Transverse colon (tissue), 4 donors: ENCODE measurements at regions not wholly inside any gene's neighbourhood (a gene's known extent, or its start where the extent isn't known, plus 50 kb on each side); places are given as distances from the start of the nearest gene placed in this dataset.
"Not testable (repeated sequence)": the region's sequence is repeated elsewhere in the genome, so short reads cannot be mapped to it uniquely, and the experiment has no call there.

ENCODE experiments used
- DNase-seq: peaks from one replicate; pipeline ENCODE4 v3.0.0-alpha.2; 2019
- H3K27ac ChIP-seq, 4 donors: fragments of 200-600 bp; sonication (generic); 2 replicates each; pipeline ENCODE4 v1.5.1; 2016 to 2018; ENCODE audit warnings: inconsistent platforms in 4 of 4
- H3K27me3 ChIP-seq: fragments of 200-600 bp; sonication (generic); 2 replicates; pipeline ENCODE4 v1.5.1; 2017; ENCODE audit warnings: inconsistent platforms
- H3K36me3 ChIP-seq, 4 donors: fragments of 200-600 bp; sonication (generic); 2 replicates each; pipeline ENCODE4 v1.5.1; 2017 to 2019; ENCODE audit warnings: inconsistent platforms in 4 of 4
- H3K4me1 ChIP-seq, 4 donors: fragments of 200-600 bp; sonication (generic); 2 replicates each; pipeline ENCODE4 v1.5.1; 2017 to 2020; ENCODE audit warnings: inconsistent platforms in 4 of 4
- H3K4me3 ChIP-seq, 4 donors: fragments of 200-600 bp; sonication (generic); 1 replicate in 1 of 4; 2 replicates in 3 of 4; pipeline versions ENCODE4 v1.5.1 to v1.6.1; 2017 to 2019; ENCODE audit warnings: inconsistent platforms in 4 of 4
- H3K9me3 ChIP-seq, 2 donors: fragments of 200-600 bp; sonication (generic); 2 replicates each; pipeline ENCODE4 v1.5.1; 2017 to 2019; ENCODE audit warnings: inconsistent platforms in 2 of 2
- EP300 ChIP-seq: sonication (generic); formaldehyde crosslinking; IDR thresholded peaks from one replicate; pipeline ENCODE4 v1.6.1; 2017; ENCODE audit warnings: antibody characterized with exemption, low read depth
- POLR2A ChIP-seq: fragments of 450-650 bp; IDR thresholded peaks from one replicate; pipeline ENCODE4 v1.6.1; 2016; ENCODE audit warnings: antibody characterized with exemption, mild to moderate bottlenecking, moderate library complexity
- POLR2AphosphoS5 ChIP-seq, 3 donors: sonication (generic); formaldehyde crosslinking; IDR thresholded peaks; one replicate each; pipeline ENCODE4 v1.6.1; 2016; ENCODE audit warnings: antibody characterized with exemption in 3 of 3
- WGBS, 2 donors: methylation state at CpG; one replicate each; pipeline ENCODE4 v1.1.5; 2018; ENCODE audit warnings: low coverage in 1 of 2; 5-methylcytosine and 5-hydroxymethylcytosine counted together
- in situ Hi-C, 4 donors: fragments of 200-750 bp; cut with MboI; loops; one replicate each; pipeline versions ENCODE4 v1.15.0 to v1.15.1; 2017; ENCODE audit warnings: low sequenced_read_pairs in 3 of 4, low pct_ligation_motif_present in 1 of 4, low pct_unique_long_range_greater_than_20kb in 1 of 4
- intact Hi-C: fragments of 100-400 bp; cut with DNase I; formaldehyde crosslinking; loops from one replicate; pipeline ENCODE4 v1.15.1; 2023; ENCODE audit warnings: low total_unique reads
- TF ChIP-seq, protein P1 (sequence below), 5 experiments: fragments of 200-600 bp in 3 of 5; fragments of 450-650 bp in 2 of 5; sonication (generic) in 3 of 5; IDR thresholded peaks; 1 replicate in 2 of 5; 2 replicates in 3 of 5; pipeline ENCODE4 v1.5.1; 2016 to 2017; ENCODE audit warnings: antibody characterized with exemption in 5 of 5, inconsistent platforms in 3 of 5, mild to moderate bottlenecking in 2 of 5, moderate library complexity in 1 of 5

- Histone ChIP-seq H3K36me3 (no peaks in the 10 kb centered on the region), H3K9me3 (no peaks in the 10 kb centered on the region), H3K4me1 (no peaks in the 10 kb centered on the region), H3K27me3 (no peaks in the 10 kb centered on the region), H3K4me3 (no peak overlapping the region), H3K27ac (no peak overlapping the region)
- intact Hi-C loops (no loop called here), in situ Hi-C loops (no loop called here)
- TF ChIP-seq EP300, result no peak
- TF ChIP-seq, protein P1, sequence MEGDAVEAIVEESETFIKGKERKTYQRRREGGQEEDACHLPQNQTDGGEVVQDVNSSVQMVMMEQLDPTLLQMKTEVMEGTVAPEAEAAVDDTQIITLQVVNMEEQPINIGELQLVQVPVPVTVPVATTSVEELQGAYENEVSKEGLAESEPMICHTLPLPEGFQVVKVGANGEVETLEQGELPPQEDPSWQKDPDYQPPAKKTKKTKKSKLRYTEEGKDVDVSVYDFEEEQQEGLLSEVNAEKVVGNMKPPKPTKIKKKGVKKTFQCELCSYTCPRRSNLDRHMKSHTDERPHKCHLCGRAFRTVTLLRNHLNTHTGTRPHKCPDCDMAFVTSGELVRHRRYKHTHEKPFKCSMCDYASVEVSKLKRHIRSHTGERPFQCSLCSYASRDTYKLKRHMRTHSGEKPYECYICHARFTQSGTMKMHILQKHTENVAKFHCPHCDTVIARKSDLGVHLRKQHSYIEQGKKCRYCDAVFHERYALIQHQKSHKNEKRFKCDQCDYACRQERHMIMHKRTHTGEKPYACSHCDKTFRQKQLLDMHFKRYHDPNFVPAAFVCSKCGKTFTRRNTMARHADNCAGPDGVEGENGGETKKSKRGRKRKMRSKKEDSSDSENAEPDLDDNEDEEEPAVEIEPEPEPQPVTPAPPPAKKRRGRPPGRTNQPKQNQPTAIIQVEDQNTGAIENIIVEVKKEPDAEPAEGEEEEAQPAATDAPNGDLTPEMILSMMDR (IDR thresholded peaks at IDR 0.05), result no peak
- TF ChIP-seq POLR2A, result no peak
- TF ChIP-seq POLR2AphosphoS5 (IDR thresholded peaks at IDR 0.05), result no peak
- no peak for DNase-seq
- WGBS, 2 donors, result 53 to 63% methylated on average over 1 of the region's 1 CpG
Measured at GRCh38 chr6:160818934-160819333, 116.9 kb downstream of the PLG start.

- H3K36me3 ChIP-seq, H3K27ac ChIP-seq, DNase-seq, H3K4me1 ChIP-seq, in situ Hi-C loops, H3K4me3 ChIP-seq, H3K9me3 ChIP-seq, H3K27me3 ChIP-seq, intact Hi-C loops: not testable (repeated sequence)
- WGBS, 2 donors, result 90 to 94% methylated on average over 6 to 8 of the region's 8 CpGs
Measured at GRCh38 chr6:160820661-160821060, 118.6 kb downstream of the PLG start.

DNA sequence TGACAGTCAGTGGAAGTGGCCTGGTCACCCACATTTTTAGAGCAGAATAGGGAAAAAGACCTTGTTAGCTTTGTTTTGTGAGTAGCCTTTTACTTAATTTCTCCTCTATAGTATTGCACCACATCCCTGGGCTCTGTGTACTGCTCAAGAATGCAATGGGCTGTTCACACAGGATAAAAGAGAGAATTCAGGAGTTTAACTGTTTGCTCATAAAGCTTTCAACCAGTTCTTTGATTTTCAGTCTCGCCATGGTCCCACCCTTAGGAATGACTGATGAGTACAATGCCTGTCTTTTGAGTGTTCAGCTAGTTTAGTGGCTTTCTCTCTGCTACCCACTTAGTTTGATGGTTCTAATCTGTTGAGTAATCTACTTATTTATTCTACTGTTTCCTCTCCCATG is 129.7 kb downstream of the PLG start:
- Histone ChIP-seq H3K27me3 (no peaks in the 10 kb centered on the region), H3K4me3 (no peak overlapping the region), H3K9me3 (no peaks in the 10 kb centered on the region), H3K27ac (no peak overlapping the region), H3K4me1 (no peaks in the 10 kb centered on the region), H3K36me3 (no peaks in the 10 kb centered on the region)
- intact Hi-C loops, result no loop called here
- no peak for DNase-seq
- in situ Hi-C loops, result no loop called here
- 26 to 30% methylated on average over 1 of the region's 1 CpG for WGBS, 2 donors
- no peak for TF ChIP-seq POLR2AphosphoS5 (IDR thresholded peaks at IDR 0.05)

GRCh38 chr6:160832422-160832821 is 130.4 kb downstream of the PLG start:
- no peaks in the 10 kb centered on the region for H3K27me3 ChIP-seq
- no peak overlapping the region for H3K27ac ChIP-seq
- no peaks in the 10 kb centered on the region for H3K9me3 ChIP-seq
- WGBS, 2 donors, result 56 to 57% methylated on average over 2 of the region's 2 CpGs
- intact Hi-C loops, result no loop called here
- H3K36me3 ChIP-seq, result no peaks in the 10 kb centered on the region
- in situ Hi-C loops, result no loop called here
- no peak for DNase-seq
- TF ChIP-seq, protein P1 (IDR thresholded peaks at IDR 0.05), result no peak
- TF ChIP-seq POLR2A (no peak), POLR2AphosphoS5 (IDR thresholded peaks at IDR 0.05) (no peak), EP300 (no peak)
- H3K4me1 ChIP-seq, result no peaks in the 10 kb centered on the region
- H3K4me3 ChIP-seq, result no peak overlapping the region

DNA sequence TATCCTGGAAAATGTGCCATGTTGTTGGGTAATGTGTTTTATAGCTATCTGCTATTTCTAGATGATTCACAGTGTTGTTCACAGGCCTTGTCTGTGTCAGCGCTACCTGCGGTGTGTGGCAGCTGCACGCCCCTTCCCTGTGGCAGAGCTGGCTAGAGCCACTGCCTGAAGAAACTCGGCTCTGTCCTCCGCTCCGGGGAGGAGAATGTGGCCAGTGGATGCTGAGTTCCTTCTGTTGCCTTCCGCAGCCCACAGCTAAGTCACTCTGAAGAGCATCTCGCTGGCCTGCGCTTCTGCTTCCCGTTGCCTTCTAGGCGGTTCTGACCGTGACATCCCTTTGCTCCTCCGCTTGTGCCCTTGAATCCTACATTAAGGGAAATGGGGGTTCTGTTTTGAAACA is 135.1 kb downstream of the PLG start:
- DNase-seq, result no peak
- TF ChIP-seq EP300 (no peak), POLR2A (no peak), POLR2AphosphoS5 (IDR thresholded peaks at IDR 0.05) (no peak)
- TF ChIP-seq, protein P1 (IDR thresholded peaks at IDR 0.05), result no peak
- no peaks in the 10 kb centered on the region for H3K4me1 ChIP-seq
- H3K9me3 ChIP-seq, result no peaks in the 10 kb centered on the region
- H3K36me3 ChIP-seq, result no peaks in the 10 kb centered on the region
- in situ Hi-C loops, result no loop called here
- no peak overlapping the region for H3K27ac ChIP-seq
- WGBS, 2 donors, result 90% methylated on average over 13 of the region's 13 CpGs; no CpG with 5 or more reads in 1 of the 2 donors
- H3K27me3 ChIP-seq, result no peaks in the 10 kb centered on the region
- intact Hi-C loops, result no loop called here
- H3K4me3 ChIP-seq, result no peak overlapping the region
